ENCODE measurements at regions not wholly inside any gene's neighbourhood (a gene's known extent, or its start where the extent isn't known, plus 50 kb on each side); places are given as distances from the start of the nearest gene placed in this dataset.

GRCh38 chr12:87171356-87171755, 857.8 kb downstream of the C12orf50 start:
- Histone ChIP-seq H3K36me3 (no peaks in the 10 kb centered on the region), H3K27me3 (no peaks in the 10 kb centered on the region), H3K9me3 (no peaks in the 10 kb centered on the region), H3K4me3 (no peak overlapping the region), H3K27ac (no peak overlapping the region), H3K4me1 (no peaks in the 10 kb centered on the region)
- WGBS (ENCODE audit: insufficient coverage, low coverage, low lambda C conversion rate, missing lambda C conversion rate) = 71% methylated on average over 8 of the region's 16 CpGs
- intact Hi-C loops (cut with DNase I) = no loop called here
- DNase-seq (no peak), ATAC-seq (no peak)
- TF ChIP-seq CTCF (IDR thresholded peaks at IDR 0.05) = no peak
- no peak for TF ChIP-seq POLR2A (IDR thresholded peaks at IDR 0.05)

GRCh38 chr12:87169010-87169409, 860.2 kb downstream of the C12orf50 start:
- TF ChIP-seq CTCF (IDR thresholded peaks at IDR 0.05) = no peak
- no peak for TF ChIP-seq POLR2A (IDR thresholded peaks at IDR 0.05)
- H3K4me3 ChIP-seq = no peak overlapping the region
- peaks cover 0 to 5% (median 0%) of the 10 kb centered on the region in 4 donors for H3K9me3 ChIP-seq
- no peaks in the 10 kb centered on the region for H3K36me3 ChIP-seq
- no peak overlapping the region for H3K27ac ChIP-seq
- no peak for ATAC-seq
- H3K27me3 ChIP-seq = no peaks in the 10 kb centered on the region
- intact Hi-C loops (cut with DNase I) = no loop called here
- no peak for DNase-seq
- H3K4me1 ChIP-seq = no peaks in the 10 kb centered on the region

- H3K27me3 ChIP-seq = no peaks in the 10 kb centered on the region
- H3K27ac ChIP-seq = no peak overlapping the region
- WGBS (ENCODE audit: insufficient coverage, low coverage, low lambda C conversion rate, missing lambda C conversion rate) = 83% methylated on average over 2 of the region's 3 CpGs
- H3K36me3 ChIP-seq = no peaks in the 10 kb centered on the region
- ATAC-seq (no peak), DNase-seq (no peak)
- H3K4me3 ChIP-seq = no peak overlapping the region
- TF ChIP-seq POLR2A (IDR thresholded peaks at IDR 0.05) (no peak), CTCF (IDR thresholded peaks at IDR 0.05) (no peak)
- intact Hi-C loops (cut with DNase I) = no loop called here
- H3K9me3 ChIP-seq = peaks cover 0 to 5% (median 0%) of the 10 kb centered on the region in 4 donors
- H3K4me1 ChIP-seq = no peaks in the 10 kb centered on the region
Measured at GRCh38 chr12:87165733-87166375, 863.3 kb downstream of the C12orf50 start.

GRCh38 chr12:87163122-87163521, 866.1 kb downstream of the C12orf50 start:
- DNase-seq (no peak), ATAC-seq (no peak)
- H3K4me1 ChIP-seq = no peaks in the 10 kb centered on the region
- no peak overlapping the region for H3K27ac ChIP-seq
- no peaks in the 10 kb centered on the region for H3K36me3 ChIP-seq
- no peaks in the 10 kb centered on the region for H3K27me3 ChIP-seq
- WGBS (ENCODE audit: insufficient coverage, low coverage, low lambda C conversion rate, missing lambda C conversion rate) = 20% methylated on average over 1 of the region's 1 CpG
- H3K4me3 ChIP-seq = no peak overlapping the region
- peaks cover 0 to 5% (median 0%) of the 10 kb centered on the region in 4 donors for H3K9me3 ChIP-seq
- intact Hi-C loops (cut with DNase I) = no loop called here
- no peak for TF ChIP-seq CTCF (IDR thresholded peaks at IDR 0.05)
- TF ChIP-seq POLR2A (IDR thresholded peaks at IDR 0.05) = no peak
